Posterior cingulate gyrus (tissue), 11 donors: ENCODE measurements at regions not wholly inside any gene's neighbourhood (a gene's known extent, or its start where the extent isn't known, plus 50 kb on each side); places are given as distances from the start of the nearest gene placed in this dataset.

Experiments
- DNase-seq, 10 donors: peaks; one replicate each; pipeline versions ENCODE4 v3.0.0 to v3.0.0-alpha.2; 2020 to 2021; ENCODE audit warnings: mixed read lengths in 3 of 10
- intact Hi-C: fragments of 100-400 bp; cut with DNase I; formaldehyde crosslinking; loops from one replicate; pipeline ENCODE4 v1.15.1; 2023

DNA sequence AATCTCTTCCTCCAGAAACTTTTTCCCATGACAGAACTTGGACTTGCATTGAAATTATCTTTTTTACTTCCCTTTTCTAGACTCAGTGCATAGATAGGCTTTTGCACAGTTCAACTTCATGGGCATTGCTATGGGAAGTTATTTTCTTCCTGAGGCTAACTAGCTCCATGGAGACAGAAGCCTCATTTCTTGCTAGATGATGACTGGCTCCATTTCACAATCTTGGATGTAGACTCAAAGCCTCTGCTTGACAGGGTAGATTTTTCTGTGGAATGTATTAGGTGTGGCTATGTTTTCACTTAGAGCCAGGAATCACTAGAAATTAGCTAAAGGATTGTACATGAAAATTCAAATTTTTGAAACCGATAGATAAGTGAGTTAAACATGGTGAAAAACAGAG is 884.1 kb upstream of the MGAT4C start:
- intact Hi-C loops, result no loop called here
- no peak for DNase-seq

GRCh38 chr12:87137220-87137619 is 881.0 kb upstream of the MGAT4C start:
- DNase-seq, result no peak
- intact Hi-C loops, result no loop called here

GRCh38 chr12:87136330-87136976 is 880.3 kb upstream of the MGAT4C start:
- no peak for DNase-seq

DNA sequence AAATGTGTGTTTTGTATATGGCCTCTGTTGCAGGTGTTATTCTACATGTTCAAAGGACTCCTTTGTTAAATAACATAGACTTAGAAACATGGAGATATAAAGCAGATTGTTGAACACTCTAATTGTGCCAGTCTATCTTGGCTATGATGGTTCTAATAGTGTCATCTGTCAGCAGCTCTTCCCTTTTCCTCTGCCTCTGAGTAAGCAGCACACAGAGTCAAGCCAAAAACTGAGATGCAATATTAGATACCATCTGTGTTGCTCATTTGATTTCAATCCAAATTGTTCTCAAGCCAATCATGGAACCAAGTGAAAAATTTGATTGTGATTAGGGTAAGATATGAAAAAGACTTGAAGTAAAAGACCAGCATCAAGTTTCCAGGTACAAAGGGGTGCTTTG is 871.1 kb upstream of the MGAT4C start:
- intact Hi-C loops, result no loop called here
- DNase-seq, result no peak

More at GRCh38 chr12:87136330-87136976, 880.3 kb upstream of the MGAT4C start:
- intact Hi-C loops, result no loop called here

DNA sequence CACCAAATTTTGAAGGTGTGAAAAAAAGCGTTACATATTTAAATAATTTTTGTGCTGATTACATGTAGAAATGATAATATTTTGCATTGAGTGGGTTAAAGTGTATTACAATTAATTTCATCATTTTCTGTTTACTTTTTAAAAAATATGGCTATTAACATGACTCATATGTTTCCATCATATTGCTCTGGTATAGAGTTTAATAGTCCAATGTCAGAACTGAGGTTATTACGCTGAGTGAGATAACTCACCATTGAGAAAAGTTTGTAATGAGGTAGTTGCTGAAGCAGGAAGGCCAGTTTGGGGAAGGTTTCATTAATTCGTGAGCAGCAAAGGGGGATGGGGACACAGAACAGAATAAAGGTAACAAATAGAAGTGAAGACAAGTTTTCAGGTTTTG is 865.7 kb upstream of the MGAT4C start:
- DNase-seq, result no peak
- intact Hi-C loops, result no loop called here

DNA sequence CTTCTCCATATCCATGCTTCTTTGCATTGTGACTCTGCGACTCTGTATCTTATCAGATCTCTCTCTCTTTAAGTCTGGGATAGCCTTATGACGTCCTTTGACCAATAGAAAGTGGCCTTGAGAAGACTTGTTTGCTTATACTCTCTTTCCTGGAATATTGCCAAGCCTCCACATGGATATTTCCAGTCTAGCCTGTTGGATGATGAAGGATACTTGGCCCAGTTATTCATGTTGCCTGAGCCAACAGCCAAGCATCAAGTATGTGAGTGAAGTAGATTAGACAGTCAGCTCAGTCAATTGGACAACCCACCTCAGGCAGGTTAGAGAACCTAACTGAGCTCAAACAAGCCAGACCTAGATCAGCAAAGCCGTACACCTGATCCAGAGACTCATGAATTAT is 864.2 kb upstream of the MGAT4C start:
- intact Hi-C loops, result no loop called here

GRCh38 chr12:87119713-87120112 is 863.5 kb upstream of the MGAT4C start:
- no peak for DNase-seq
- intact Hi-C loops, result no loop called here

More for the DNA sequence above, 864.2 kb upstream of the MGAT4C start:
- DNase-seq, result no peak

DNA sequence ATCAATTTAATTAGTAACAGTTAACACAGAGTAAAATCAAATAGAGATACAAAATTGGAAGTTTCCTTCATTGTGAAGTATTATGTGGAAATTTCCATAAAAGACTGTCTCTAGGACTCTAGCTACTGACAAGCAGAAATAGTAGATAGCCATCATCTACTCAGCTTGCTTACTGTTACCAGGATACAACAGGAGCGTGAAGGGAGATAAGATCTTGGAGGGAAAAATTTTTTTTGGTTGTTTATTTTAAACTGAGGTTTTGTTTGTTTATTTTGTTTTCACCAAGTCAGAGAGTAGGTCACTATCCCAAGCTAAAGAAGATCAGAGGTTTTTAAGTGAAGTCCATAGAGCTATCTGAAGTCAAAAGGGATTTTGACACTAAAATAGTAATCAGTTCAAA is 861.3 kb upstream of the MGAT4C start:
- no peak for DNase-seq
- intact Hi-C loops, result no loop called here

DNA sequence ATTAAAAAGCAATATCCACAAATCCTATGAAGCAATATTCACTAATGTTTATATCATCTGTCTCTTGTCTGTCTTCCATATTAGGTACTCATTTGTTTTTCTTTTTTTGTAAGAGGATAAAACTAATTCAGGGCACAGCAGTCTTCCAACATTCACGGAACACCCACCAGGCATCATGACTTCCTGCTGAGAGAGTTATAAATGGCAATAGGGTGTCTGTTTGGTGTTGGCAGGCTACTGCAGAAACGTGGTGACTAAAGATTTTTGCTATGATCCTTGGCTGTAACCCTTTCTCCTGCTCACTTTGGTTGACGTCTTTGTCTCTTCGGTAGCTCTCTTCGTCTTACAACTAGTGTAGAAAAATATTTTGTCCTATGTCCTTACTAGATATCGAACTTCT is 860.6 kb upstream of the MGAT4C start:
- peak in 1 of 10 donors; percentile 57 for DNase-seq
- intact Hi-C loops, result no loop called here

DNA sequence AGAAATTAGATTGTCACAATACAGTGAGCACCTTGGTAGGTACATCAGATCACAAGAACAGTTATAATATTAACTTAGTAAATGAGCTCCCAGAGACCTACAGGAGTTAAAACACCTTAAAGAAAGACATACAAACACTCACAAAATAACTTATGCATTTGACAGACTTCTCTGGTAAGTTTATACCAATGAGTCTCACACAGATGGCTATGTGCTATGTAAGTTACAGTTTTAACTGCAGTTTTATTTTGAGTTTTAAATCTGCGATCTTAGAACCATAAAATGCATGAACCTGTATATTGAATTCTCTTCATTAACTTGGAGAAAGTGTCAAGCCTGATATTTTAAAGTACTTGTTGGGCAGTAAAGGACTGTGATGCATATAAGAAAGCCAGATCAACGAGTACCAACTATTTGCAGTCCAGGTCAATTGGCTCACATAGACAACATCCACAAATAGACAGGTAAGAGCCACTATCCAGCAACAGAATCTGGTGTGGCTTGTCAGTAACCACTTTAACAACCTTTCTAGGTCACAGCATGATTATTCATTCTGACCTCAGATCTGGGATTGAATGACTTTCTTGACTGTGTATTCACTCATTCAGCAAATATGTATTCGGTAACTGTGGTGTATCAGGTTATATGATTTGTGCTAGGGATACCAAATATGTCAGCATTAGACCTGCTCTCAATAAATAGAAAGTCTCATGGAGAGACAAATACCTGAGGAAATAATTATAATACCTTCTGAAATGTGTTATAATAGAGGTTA is 856.6 kb upstream of the MGAT4C start:
- intact Hi-C loops, result no loop called here
- DNase-seq, result no peak

- no peak for DNase-seq
- intact Hi-C loops, result no loop called here
Measured at GRCh38 chr12:87107766-87108165, 851.6 kb upstream of the MGAT4C start.

DNA sequence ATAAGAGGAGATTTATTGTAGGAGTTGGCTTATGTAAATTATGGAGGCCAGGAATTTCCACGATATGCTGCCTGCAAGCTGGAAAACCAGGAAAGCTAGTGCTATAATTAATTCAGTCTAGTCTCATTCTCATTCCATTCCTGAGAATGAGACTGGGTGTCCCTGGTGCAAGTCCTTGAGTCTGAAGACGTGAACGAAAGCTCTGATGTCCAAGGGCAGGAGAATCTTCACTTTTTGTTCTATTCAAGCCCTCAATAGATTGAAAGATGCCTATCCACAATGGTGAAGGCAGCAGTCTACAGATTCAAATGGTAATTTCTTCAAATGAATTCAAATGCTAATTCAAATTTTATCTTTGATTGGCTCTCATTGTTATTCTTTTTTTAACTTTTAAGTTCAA is 851.1 kb upstream of the MGAT4C start:
- no peak for DNase-seq
- intact Hi-C loops, result no loop called here

GRCh38 chr12:87096082-87096585 is 839.9 kb upstream of the MGAT4C start:
- intact Hi-C loops, result no loop called here
- no peak for DNase-seq

DNA sequence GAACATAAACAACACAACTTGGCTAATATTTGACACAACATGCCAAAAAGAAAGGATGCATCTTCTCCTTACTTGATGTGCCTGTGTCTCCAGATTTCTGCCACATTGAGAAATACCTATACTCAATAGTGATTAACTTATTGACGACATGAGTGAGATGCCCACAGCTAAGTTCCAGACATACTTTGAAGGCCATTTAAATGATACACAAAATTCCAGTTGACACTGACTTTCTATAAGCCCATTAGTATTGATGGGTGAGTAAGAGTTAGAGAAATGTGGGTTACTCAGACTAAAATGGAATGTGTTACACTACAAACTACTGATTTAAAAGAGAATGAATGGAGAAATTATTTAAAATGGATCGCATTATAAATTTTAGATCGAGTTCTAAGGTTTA is 838.2 kb upstream of the MGAT4C start:
- intact Hi-C loops, result no loop called here
- no peak for DNase-seq

GRCh38 chr12:87092421-87092820 is 836.2 kb upstream of the MGAT4C start:
- DNase-seq, result no peak
- intact Hi-C loops, result no loop called here

- intact Hi-C loops, result no loop called here
- no peak for DNase-seq
Measured at GRCh38 chr12:87086118-87086891, 830.1 kb upstream of the MGAT4C start.

DNA sequence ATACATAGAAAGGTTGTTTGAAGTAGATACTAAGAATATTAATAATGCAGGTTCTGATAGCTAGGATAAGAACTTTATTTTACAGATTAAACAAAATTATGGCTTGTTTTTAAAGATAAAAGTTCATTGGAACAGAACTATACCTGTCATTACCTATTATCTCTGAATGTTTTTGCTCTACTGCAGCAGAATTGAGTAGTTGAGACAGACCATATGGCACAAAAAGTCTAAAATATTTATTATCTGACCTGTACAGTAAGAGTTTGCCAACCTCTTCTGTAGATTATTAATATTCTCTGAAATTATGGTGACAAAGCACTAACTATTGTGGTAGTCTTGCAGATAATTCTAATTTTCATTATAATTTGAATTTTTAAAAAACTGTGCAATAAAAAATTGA is 829.1 kb upstream of the MGAT4C start:
- intact Hi-C loops, result no loop called here
- DNase-seq, result no peak

GRCh38 chr12:87082756-87083155 is 826.6 kb upstream of the MGAT4C start:
- intact Hi-C loops, result no loop called here
- DNase-seq, result no peak

DNA sequence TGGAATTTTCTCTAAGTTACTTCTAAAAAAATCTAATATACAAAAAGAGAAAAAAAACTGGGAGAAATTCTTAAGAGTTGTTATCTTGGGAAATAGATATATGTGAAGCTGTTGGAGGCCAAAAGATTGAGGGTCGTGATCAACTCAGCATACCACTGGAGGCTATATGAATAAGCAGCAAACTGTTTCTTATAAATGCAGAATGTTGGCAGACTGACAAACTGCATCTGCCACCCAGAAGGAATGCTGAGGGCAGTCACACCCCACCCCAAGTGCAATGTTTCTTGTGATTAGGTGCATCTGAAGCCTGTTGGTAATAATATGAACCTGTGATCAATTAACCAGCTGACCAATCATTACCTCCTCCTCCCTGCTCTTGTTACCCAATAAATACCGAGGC is 818.6 kb upstream of the MGAT4C start:
- DNase-seq, result no peak
- intact Hi-C loops, result no loop called here

- intact Hi-C loops, result no loop called here
- DNase-seq, result no peak
Measured at GRCh38 chr12:87066326-87066725, 810.1 kb upstream of the MGAT4C start.

DNA sequence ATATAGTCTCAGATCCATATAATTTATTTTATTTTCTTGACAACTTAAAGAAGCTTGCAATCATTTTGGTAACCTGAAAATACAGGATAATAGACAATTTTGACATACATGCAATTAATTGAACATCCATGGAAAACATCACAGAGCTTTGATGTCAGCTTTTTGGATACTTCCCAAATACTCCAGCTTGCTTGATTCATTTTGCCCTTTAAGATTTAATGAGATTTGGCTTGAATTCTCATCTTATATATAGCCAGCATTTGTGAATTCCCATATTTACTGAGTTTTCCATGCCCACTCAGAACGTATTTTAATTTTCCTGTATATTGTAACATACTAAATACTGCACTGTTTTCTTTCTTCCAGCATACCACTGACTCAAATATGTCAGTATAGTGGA is 803.0 kb upstream of the MGAT4C start:
- DNase-seq, result no peak
- intact Hi-C loops, result no loop called here
